DND-41 (cell line): ENCODE measurements at regions not wholly inside any gene's neighbourhood (a gene's known extent, or its start where the extent isn't known, plus 50 kb on each side); places are given as distances from the start of the nearest gene placed in this dataset.

ENCODE experiments used
- EZH2 ChIP-seq: IDR thresholded peaks from 3 replicates; pipeline ENCODE4 v1.6.1; 2012; ENCODE audit warnings: borderline replicate concordance, low read depth, mild to moderate bottlenecking, moderate library complexity, low read length, inconsistent platforms; ENCODE audit not compliant: severe bottlenecking
- TF ChIP-seq, protein P1 (sequence below): IDR thresholded peaks from 2 replicates; pipeline ENCODE4 v1.5.1; 2012; ENCODE audit warnings: borderline replicate concordance, low read length, moderate library complexity, mild to moderate bottlenecking; ENCODE audit not compliant: poor library complexity, severe bottlenecking; ENCODE audit errors: extremely low read depth

DNA sequence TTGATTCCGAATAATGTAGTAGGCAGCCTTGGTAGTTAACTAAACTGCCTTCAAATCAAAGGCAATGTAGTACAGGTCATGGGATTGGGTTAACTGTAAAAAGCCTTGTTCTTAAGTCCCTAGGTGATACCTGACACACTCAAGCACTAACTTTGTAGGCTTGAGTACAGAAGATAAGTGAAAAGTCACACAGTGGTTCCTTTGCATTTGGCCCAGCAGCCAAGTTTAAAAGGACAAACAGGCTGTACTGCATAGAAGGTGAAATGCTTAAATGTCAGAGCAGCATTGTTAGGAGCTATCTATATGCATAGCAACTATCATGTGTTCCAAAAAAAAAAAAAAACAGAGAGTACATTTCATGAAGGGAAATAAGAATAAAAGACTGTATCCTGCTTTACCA lies 178.4 kb downstream of the ATOH1 start:
- TF ChIP-seq, protein P1, sequence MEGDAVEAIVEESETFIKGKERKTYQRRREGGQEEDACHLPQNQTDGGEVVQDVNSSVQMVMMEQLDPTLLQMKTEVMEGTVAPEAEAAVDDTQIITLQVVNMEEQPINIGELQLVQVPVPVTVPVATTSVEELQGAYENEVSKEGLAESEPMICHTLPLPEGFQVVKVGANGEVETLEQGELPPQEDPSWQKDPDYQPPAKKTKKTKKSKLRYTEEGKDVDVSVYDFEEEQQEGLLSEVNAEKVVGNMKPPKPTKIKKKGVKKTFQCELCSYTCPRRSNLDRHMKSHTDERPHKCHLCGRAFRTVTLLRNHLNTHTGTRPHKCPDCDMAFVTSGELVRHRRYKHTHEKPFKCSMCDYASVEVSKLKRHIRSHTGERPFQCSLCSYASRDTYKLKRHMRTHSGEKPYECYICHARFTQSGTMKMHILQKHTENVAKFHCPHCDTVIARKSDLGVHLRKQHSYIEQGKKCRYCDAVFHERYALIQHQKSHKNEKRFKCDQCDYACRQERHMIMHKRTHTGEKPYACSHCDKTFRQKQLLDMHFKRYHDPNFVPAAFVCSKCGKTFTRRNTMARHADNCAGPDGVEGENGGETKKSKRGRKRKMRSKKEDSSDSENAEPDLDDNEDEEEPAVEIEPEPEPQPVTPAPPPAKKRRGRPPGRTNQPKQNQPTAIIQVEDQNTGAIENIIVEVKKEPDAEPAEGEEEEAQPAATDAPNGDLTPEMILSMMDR, result no peak
- TF ChIP-seq EZH2, result no peak
